ENCODE measurements at regions not wholly inside any gene's neighbourhood (a gene's known extent, or its start where the extent isn't known, plus 50 kb on each side); places are given as distances from the start of the nearest gene placed in this dataset.

- TF ChIP-seq POLR2A (IDR thresholded peaks at IDR 0.05) (no peak), CTCF (IDR thresholded peaks at IDR 0.05) (no peak)
- Histone ChIP-seq H3K36me3 (no peaks in the 10 kb centered on the region), H3K27me3 (no peaks in the 10 kb centered on the region), H3K9me3 (no peaks in the 10 kb centered on the region), H3K4me1 (no peaks in the 10 kb centered on the region), H3K4me3 (no peak overlapping the region), H3K27ac (no peak overlapping the region)
- 64% methylated on average over 8 of the region's 8 CpGs for WGBS (ENCODE audit: insufficient coverage, low coverage, low lambda C conversion rate, missing lambda C conversion rate)
- DNase-seq (no peak), ATAC-seq (no peak)
- intact Hi-C loops (cut with DNase I), result no loop called here
These were observed 101.9 kb upstream of the KCNE2 start for GRCh38 chr21:34261841-34262468.

- Histone ChIP-seq H3K9me3 (no peaks in the 10 kb centered on the region), H3K4me1 (no peaks in the 10 kb centered on the region), H3K4me3 (no peak overlapping the region), H3K27me3 (no peaks in the 10 kb centered on the region), H3K27ac (no peak overlapping the region), H3K36me3 (no peaks in the 10 kb centered on the region)
- TF ChIP-seq CTCF (IDR thresholded peaks at IDR 0.05) (no peak), POLR2A (IDR thresholded peaks at IDR 0.05) (no peak)
- ATAC-seq, result no peak
- intact Hi-C loops (cut with DNase I), result no loop called here
- no peak for DNase-seq
- 35% methylated on average over 1 of the region's 1 CpG for WGBS (ENCODE audit: insufficient coverage, low coverage, low lambda C conversion rate, missing lambda C conversion rate)
These were observed 101.3 kb upstream of the KCNE2 start for GRCh38 chr21:34262469-34262845.

GRCh38 chr21:34263629-34264028 lies 100.2 kb upstream of the KCNE2 start:
- Histone ChIP-seq H3K9me3 (no peaks in the 10 kb centered on the region), H3K4me3 (no peak overlapping the region), H3K36me3 (no peaks in the 10 kb centered on the region), H3K27me3 (no peaks in the 10 kb centered on the region), H3K27ac (no peak overlapping the region), H3K4me1 (no peaks in the 10 kb centered on the region)
- no peak for ATAC-seq
- TF ChIP-seq POLR2A (IDR thresholded peaks at IDR 0.05) (no peak), CTCF (IDR thresholded peaks at IDR 0.05) (no peak)
- DNase-seq, result no peak
- WGBS (ENCODE audit: insufficient coverage, low coverage, low lambda C conversion rate, missing lambda C conversion rate), result 79% methylated on average over 2 of the region's 2 CpGs
- intact Hi-C loops (cut with DNase I), result no loop called here

GRCh38 chr21:34266351-34266750 lies 97.5 kb upstream of the KCNE2 start:
- H3K9me3 ChIP-seq, result no peaks in the 10 kb centered on the region
- H3K27me3 ChIP-seq, result no peaks in the 10 kb centered on the region
- no peak for TF ChIP-seq CTCF (IDR thresholded peaks at IDR 0.05)
- TF ChIP-seq POLR2A (IDR thresholded peaks at IDR 0.05), result no peak
- H3K27ac ChIP-seq, result no peak overlapping the region
- intact Hi-C loops (cut with DNase I), result no loop called here
- H3K36me3 ChIP-seq, result no peaks in the 10 kb centered on the region
- 80% methylated on average over 1 of the region's 1 CpG for WGBS (ENCODE audit: insufficient coverage, low coverage, low lambda C conversion rate, missing lambda C conversion rate)
- ATAC-seq (no peak), DNase-seq (no peak)
- H3K4me1 ChIP-seq, result no peaks in the 10 kb centered on the region
- H3K4me3 ChIP-seq, result no peak overlapping the region

GRCh38 chr21:34268493-34268892 lies 95.3 kb upstream of the KCNE2 start:
- intact Hi-C loops (cut with DNase I), result no loop called here
- Histone ChIP-seq H3K27me3 (no peaks in the 10 kb centered on the region), H3K9me3 (no peaks in the 10 kb centered on the region), H3K4me3 (no peak overlapping the region), H3K4me1 (no peaks in the 10 kb centered on the region), H3K27ac (no peak overlapping the region), H3K36me3 (no peaks in the 10 kb centered on the region)
- TF ChIP-seq POLR2A (IDR thresholded peaks at IDR 0.05) (no peak), CTCF (IDR thresholded peaks at IDR 0.05) (no peak)
- DNase-seq (no peak), ATAC-seq (no peak)
- WGBS (ENCODE audit: insufficient coverage, low coverage, low lambda C conversion rate, missing lambda C conversion rate), result 60% methylated on average over 8 of the region's 8 CpGs
